GM21529 (cell line): ENCODE measurements at regions not wholly inside any gene's neighbourhood (a gene's known extent, or its start where the extent isn't known, plus 50 kb on each side); places are given as distances from the start of the nearest gene placed in this dataset.
"Not testable (repeated sequence)": the region's sequence is repeated elsewhere in the genome, so short reads cannot be mapped to it uniquely, and the experiment has no call there.

Experiments
- ATAC-seq: cut with Tn5 transposase; IDR thresholded peaks from one replicate; pipeline ENCODE4 v1.9.1; 2021; ENCODE audit not compliant: unreplicated experiment

- ATAC-seq: no peak
These were observed 87.6 kb upstream of the MYLIP start for GRCh38 chr6:16041327-16041726.

- no peak for ATAC-seq
These were observed 88.3 kb upstream of the MYLIP start for GRCh38 chr6:16040628-16040974.

- ATAC-seq: not testable (repeated sequence)
These were observed 88.8 kb upstream of the MYLIP start for GRCh38 chr6:16039892-16040627.

GRCh38 chr6:16038938-16039337 is 89.9 kb upstream of the MYLIP start:
- ATAC-seq: no peak

GRCh38 chr6:16035488-16036080 is 93.3 kb upstream of the MYLIP start:
- no peak for ATAC-seq

- no peak for ATAC-seq
These were observed 95.7 kb upstream of the MYLIP start for GRCh38 chr6:16033214-16033613.

- ATAC-seq: no peak
These were observed 97.5 kb upstream of the MYLIP start for GRCh38 chr6:16031278-16031981.

GRCh38 chr6:16028966-16029365 is 99.9 kb upstream of the MYLIP start:
- ATAC-seq: no peak

GRCh38 chr6:16020259-16020658 is 108.6 kb upstream of the MYLIP start:
- ATAC-seq: no peak

GRCh38 chr6:16019462-16019861 is 109.4 kb upstream of the MYLIP start:
- ATAC-seq: no peak

GRCh38 chr6:16018626-16019025 is 110.3 kb upstream of the MYLIP start:
- no peak for ATAC-seq

GRCh38 chr6:16014325-16014724 is 114.6 kb upstream of the MYLIP start:
- ATAC-seq: not testable (repeated sequence)

GRCh38 chr6:16007146-16007545 is 121.7 kb upstream of the MYLIP start:
- no peak for ATAC-seq

- ATAC-seq: no peak
These were observed 122.2 kb upstream of the MYLIP start for GRCh38 chr6:16006681-16007080.

- no peak for ATAC-seq
These were observed 123.8 kb upstream of the MYLIP start for GRCh38 chr6:16004934-16005679.

GRCh38 chr6:16003197-16003491 is 125.7 kb upstream of the MYLIP start:
- no peak for ATAC-seq

- no peak for ATAC-seq
These were observed 126.3 kb upstream of the MYLIP start for GRCh38 chr6:16002332-16003196.

GRCh38 chr6:16001158-16001557 is 127.7 kb upstream of the MYLIP start:
- ATAC-seq: no peak

- no peak for ATAC-seq
These were observed 129.7 kb upstream of the MYLIP start for GRCh38 chr6:15999201-15999600.

GRCh38 chr6:15997586-15998388 is 131.1 kb upstream of the MYLIP start:
- ATAC-seq: no peak
